GM21619 (cell line): ENCODE measurements at regions not wholly inside any gene's neighbourhood (a gene's known extent, or its start where the extent isn't known, plus 50 kb on each side); places are given as distances from the start of the nearest gene placed in this dataset.

Source experiments
- ATAC-seq: cut with Tn5 transposase; IDR thresholded peaks from one replicate; pipeline ENCODE4 v1.9.1; 2021; ENCODE audit not compliant: unreplicated experiment

DNA sequence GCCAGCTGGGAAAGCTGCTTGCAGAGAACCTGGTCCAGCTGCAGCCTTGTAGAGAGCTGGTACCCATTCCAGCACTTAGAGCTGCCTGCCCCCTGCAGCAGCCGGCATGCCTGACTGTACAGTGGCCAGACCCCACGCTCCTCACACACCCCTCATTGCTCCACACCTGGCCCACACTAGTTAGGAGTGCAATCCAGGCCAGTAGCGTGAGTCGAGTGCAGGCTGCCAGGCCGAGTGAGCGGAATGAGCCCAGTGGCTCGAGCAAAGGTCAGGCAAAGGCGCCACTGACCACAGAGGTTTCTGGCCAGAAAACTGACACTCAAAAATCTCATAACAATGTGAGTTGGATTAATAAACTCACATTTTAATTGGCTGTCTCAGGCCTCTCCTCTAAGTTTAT lies 921.7 kb upstream of the KCND2 start:
- no peak for ATAC-seq

DNA sequence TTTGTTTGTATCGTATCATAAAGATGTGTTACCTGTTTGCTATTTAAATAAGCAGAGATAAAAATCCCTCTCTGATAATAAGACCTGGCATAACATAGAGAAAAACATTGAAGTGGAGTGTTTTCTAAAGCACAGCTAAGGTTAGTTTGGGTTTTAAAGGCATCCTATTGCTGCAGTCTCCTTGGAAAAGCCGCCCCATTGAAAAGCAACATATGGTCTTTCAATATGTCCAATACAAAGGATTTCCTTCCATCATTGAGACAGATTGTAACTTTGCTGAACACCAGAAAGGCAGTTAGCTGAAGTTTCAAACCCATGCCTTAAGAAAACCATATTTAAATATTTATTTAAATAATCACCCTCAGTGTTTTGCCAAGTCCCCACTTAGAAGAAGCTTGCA lies 898.5 kb upstream of the KCND2 start:
- ATAC-seq, result no peak

DNA sequence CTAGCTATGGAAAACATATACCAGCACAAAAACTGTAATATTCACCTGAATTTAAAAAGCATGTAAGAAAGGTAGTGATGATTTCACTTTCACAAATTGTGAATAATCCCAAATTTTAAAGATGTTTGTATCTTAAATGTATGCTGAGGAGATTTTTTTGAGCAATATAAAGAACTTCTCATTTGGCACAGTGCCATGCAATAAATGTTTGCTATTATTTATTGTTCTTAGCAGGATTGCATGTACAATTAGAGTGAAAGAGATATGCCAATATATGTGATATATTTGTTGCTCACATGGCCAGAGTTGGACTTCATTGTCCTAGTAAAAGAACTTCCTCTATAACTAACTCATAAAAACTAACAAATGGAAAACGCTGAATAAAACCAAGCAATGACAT lies 895.1 kb upstream of the KCND2 start:
- ATAC-seq, result no peak

DNA sequence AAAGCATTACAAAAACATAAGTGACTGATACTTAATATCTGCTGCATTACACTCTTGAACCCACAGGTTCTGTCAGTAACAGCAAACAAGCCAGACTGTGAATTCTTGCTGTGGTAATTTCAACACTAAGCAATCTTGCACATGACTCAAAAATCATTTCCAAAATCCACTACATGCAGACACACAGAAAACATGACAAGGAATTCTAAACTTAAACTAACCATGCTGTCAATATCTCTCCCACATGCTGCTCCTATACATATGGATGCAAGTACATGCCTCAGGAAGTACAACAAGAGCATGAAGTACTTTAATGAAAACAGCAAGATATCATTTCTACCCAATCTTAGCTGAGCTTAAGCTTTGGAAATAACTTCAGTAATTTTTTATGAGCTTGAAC lies 890.2 kb upstream of the KCND2 start:
- no peak for ATAC-seq

- ATAC-seq, result no peak
Observed at GRCh38 chr7:119395024-119395423, 878.0 kb upstream of the KCND2 start.

DNA sequence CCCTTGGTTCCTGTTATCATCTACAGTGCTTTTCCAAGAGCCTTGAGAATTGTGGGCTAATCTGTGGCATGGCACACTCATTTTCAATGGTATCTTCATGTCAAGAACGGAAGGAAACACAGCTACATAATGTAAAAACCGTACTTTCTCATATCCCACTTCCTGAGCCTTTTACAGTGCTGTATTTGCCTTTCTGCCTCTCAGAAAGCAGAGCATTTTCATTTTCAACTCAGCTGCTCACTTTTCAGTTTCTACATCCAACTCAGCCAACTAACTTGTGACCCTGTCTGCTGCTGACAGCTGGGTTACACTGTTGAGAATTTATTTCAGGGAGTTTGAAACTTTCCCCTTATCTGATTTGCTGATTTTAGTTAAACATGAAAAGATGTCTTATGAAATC lies 875.8 kb upstream of the KCND2 start:
- peak; percentile 83 for ATAC-seq

DNA sequence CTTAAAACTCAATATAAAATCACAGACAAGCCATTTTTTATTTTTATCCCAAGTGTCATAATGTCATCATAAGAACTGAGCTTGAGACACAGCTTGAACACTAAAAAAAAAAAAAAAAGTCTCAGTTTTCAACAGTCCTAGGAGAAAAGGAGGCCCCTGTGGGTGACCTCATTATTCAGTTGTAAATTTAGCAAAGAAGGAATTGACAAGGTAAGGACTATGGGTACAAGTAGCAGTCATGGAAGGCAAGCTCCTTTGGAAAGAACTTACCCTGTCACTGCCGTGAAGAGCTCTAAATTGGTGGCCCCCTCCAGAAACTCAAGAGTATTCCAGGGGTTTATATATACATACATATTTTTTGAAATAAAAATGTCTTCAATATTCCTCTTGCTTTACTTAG lies 864.4 kb upstream of the KCND2 start:
- no peak for ATAC-seq

GRCh38 chr7:119413314-119413805 lies 859.6 kb upstream of the KCND2 start:
- no peak for ATAC-seq

DNA sequence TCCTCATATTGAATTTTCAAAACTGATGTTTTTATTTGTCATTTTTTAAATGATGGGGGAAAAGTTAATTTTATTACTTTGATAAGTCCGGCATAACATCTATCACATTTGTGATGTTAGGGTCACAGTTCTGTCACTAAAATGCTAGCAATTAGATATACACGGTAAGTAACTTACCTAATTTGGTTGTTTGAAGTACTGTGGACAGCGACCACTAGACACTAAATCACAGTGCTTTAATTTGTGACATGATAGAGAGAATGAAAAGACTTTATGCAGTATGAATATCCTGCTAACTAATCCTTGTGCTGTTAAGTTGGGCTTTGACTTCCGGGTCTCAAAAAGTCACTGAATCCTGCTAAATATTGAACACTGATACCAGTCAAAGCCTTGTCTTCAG lies 857.3 kb upstream of the KCND2 start:
- no peak for ATAC-seq

- no peak for ATAC-seq
Observed at GRCh38 chr7:119421657-119422056, 851.3 kb upstream of the KCND2 start.

- ATAC-seq, result no peak
Observed at GRCh38 chr7:119436882-119437281, 836.1 kb upstream of the KCND2 start.

DNA sequence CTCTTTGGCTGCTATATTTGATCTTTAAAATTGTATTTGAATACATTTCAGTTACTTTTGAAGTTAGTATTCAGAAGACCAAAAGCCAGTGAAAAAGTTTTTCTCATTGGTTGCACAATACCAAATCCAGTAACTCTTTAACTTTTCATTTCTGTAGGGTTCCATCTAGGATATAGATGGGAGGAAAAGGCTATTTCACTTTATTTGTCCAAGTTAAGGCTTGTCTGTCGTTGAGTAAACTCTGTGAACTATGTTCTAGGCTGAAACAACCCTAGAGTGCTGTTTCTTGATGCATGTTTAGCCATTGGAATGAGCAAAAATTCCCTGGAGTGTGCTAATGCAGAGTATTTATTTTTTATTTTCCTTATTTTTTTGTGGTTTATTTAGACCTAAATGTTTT lies 834.7 kb upstream of the KCND2 start:
- no peak for ATAC-seq

DNA sequence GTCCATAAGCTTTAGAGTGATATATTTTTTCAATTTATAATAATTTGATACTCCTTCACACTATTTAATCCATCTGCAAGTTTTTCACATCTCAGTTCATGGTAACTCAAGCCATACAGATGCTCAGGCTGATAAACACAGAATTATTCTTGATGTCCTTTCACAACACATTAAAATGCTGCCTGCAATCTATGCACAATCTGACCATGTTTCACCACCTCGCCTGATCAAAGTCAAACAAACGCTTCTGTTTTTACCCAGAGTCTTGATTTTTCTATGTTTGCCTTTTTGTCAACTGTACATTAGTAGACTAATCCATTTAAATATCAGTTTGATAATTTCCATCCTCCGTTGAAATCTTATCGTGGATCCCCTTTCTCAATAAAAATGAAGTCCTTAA lies 833.8 kb upstream of the KCND2 start:
- ATAC-seq, result no peak

GRCh38 chr7:119452401-119452800 lies 820.6 kb upstream of the KCND2 start:
- no peak for ATAC-seq

DNA sequence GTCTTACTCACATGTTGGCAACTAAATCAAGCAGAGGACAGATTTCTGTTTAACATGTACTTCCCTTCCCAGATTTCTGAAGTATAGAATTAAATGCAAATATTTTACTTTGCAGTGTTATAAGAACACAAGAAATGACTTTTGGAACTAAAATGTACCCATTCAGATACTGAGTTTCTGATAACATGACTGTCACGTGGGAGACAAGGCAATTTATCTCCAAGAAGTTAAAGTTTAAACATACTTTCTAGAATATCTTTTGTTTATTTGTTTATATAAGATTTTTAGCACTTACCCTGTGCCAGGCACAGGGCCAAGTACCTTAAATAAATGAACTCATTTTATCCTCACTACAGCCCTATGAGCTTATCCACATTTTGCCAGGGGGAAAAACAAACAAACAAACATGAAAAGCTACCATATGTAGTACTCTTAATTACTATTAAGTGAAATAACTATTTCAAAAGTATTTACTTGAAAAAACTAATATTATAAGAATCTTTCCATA lies 807.1 kb upstream of the KCND2 start:
- ATAC-seq, result no peak

DNA sequence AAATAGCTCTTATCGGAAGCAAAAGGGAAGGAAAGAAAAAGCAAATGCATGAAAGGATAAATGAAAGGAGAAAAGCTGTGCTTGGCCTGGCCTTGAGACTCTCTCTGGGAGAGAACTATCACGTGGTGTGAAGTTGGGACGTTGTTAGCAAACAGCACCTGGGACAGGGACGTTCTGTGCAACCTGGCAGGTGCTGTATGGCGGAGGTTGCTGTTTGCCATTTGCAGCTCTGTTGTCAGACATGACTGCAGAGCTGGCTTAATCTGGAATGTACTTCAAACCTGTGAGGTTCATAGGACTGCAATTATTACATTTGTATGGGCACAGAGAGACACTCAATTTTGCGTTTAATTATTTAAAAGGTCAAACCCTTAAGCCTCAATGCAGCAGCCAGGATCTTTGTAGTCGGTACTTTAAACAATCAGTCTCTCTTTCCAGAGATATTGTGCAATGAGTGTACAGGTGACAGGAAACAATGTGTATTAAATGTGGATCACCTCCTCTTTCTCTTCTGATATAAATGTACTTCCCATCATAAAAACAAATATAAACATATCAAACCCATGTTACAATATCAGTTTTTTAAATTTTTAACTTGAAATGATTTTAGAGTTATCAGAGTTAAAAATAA lies 800.5 kb upstream of the KCND2 start:
- ATAC-seq, result no peak

DNA sequence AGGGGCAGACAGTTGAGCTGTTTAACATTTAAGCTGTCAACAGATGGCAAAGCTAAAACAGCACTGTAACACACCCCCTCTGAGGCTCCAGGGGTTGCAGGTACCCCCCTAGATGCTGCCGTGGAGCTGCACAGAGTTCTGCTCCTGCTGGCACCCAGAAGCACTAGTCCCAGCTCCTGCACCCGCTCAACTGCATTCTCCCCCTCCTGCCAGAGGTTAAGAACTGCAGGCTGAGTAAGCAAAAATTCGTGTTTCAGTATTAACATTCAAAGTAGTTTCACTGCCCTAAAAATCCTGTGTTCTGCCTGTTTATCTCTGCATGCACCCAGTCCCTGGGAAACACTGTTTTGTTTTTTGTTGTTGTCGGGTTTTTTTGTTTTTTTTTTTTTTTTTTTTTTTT lies 790.8 kb upstream of the KCND2 start:
- peak; percentile 80 for ATAC-seq

- ATAC-seq, result no peak
Observed at GRCh38 chr7:119482671-119483070, 790.3 kb upstream of the KCND2 start.

DNA sequence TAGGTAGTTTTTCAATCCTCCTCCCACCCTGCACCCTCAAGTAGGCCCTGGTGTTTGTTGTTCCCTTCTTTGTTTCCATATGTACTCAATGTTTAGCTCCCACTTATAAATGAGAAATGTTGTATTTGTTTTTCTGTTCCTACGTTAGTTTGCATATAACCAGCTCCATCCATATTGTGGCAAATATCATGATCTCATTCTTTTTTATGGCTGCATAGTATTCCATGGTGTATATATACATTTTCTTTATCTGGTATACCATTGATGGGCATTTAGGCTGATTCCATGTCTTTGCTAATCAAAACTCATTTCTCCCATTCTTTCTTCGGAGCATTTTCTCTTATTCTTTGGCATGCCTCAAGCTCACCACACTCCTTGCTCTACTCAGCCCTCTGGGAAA lies 789.6 kb upstream of the KCND2 start:
- no peak for ATAC-seq

DNA sequence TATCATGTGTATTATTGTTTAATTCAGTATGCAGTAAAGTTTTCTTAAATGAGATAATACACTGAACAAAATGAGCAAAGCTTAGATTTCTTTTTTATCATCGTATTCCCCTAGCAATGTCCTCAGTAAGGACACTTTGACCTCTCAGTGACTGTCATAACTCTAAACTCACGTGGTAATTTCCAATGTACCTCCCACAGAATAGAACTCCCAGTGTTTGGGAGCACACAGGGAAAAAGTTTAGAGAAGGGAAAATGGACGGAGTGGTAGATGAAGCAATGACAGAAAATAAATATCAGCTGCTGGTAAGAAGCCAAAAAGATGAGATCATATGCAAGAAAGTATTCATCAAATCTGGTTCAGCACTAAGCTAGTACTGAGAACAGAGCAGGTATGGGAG lies 758.6 kb upstream of the KCND2 start:
- no peak for ATAC-seq

DNA sequence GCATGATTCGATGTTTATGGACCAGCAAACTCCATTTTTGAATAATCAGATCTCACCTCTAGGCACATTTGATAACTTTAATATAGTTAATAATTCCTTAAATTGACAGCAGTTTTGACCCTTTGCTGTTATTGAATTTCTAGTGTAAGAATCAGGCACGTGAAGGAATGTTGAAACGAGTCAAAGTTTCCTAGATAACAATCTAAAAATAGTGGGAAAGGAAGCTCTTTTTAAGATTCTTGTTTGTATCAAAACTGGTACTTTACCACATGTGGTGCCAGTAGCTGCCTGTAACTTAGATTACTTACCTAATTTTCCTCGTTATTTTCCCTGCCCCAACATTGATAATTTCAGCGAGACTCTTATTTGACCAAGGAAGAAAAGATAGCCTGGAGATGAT lies 757.8 kb upstream of the KCND2 start:
- ATAC-seq, result no peak

DNA sequence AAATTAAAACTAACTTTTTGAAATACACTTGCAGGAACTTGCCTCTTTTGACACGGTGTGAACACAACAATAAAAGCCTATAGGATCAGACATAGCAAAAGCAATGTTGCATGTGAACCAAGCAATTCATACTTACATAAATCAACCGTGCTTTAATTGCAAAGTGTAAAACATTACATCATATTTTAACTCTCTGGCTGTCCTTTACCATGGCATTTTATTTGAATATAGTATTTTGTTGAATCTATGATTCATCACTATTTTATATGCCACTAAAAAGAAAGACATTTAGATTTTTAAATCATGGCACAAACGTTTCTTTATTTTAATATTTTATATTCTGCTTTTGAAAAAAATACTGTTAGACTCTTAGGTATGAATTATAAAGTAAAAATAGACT lies 757.0 kb upstream of the KCND2 start:
- ATAC-seq, result no peak

DNA sequence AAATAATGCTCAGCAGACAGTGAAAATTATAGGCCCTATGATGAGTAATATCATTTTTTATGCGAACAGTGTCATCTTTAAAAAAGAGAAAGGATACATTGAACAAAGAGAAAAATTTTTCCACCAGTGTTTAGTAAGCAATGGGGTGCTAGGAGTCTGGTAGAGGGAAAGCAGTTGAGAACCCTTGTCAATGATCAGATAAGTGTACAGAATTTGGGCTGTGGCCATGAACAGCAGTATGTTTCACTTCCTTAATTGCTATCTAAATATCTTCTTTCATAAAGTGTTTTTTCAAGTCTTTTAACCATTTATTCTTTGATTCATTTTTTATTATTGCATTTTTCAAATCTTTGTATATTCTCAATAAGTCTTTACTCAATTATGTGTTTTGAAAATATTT lies 750.7 kb upstream of the KCND2 start:
- no peak for ATAC-seq
